ENCODE measurements at regions not wholly inside any gene's neighbourhood (a gene's known extent, or its start where the extent isn't known, plus 50 kb on each side); places are given as distances from the start of the nearest gene placed in this dataset.

DNA sequence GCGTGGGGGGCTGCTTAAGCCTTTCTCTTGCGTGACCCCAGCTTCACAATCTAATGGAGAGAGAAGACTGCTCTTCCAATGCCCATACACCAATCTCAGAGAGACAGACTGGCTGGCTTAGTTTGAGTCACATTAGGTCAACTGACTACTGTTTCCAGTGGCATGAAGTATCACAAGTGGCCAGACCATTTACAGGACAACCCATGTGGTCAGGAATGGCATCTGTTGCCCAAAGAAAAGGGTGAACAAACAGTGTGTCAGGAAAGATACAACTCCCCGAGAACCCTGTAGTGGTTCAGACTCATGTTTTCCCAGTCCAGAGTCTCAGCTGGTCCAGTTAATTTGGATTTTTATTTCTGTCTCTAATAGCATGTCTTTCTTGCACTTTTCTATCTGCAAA is 177.4 kb upstream of the IL12B start:
- no peak overlapping the region for H3K4me3 ChIP-seq
- DNase-seq, result no peak
- peak in 1 of 8 donors; percentile 4 for ATAC-seq
- H3K9me3 ChIP-seq, result no peaks in the 10 kb centered on the region
- 88 to 90% methylated on average over 3 of the region's 3 CpGs for WGBS, 2 donors
- H3K4me1 ChIP-seq, result peaks cover 0 to 64% (median 31%) of the 10 kb centered on the region in 9 donors
- H3K27me3 ChIP-seq, result no peaks in the 10 kb centered on the region
- H3K27ac ChIP-seq, result peak overlapping the region in 9 of 10 donors; percentile 60 to 86 (median 80)
- intact Hi-C loops (cut with DNase I), result loop anchor here in 6 of 10 donors (2.0 to 5.0 kb wide), 3 partner anchors 55 to 61 kb away; no protein-coding TSS in a partner anchor
- H3K36me3 ChIP-seq, result no peaks in the 10 kb centered on the region
- TF ChIP-seq, protein P1, sequence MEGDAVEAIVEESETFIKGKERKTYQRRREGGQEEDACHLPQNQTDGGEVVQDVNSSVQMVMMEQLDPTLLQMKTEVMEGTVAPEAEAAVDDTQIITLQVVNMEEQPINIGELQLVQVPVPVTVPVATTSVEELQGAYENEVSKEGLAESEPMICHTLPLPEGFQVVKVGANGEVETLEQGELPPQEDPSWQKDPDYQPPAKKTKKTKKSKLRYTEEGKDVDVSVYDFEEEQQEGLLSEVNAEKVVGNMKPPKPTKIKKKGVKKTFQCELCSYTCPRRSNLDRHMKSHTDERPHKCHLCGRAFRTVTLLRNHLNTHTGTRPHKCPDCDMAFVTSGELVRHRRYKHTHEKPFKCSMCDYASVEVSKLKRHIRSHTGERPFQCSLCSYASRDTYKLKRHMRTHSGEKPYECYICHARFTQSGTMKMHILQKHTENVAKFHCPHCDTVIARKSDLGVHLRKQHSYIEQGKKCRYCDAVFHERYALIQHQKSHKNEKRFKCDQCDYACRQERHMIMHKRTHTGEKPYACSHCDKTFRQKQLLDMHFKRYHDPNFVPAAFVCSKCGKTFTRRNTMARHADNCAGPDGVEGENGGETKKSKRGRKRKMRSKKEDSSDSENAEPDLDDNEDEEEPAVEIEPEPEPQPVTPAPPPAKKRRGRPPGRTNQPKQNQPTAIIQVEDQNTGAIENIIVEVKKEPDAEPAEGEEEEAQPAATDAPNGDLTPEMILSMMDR (IDR thresholded peaks at IDR 0.05), result no peak

- peak in 5 of 8 donors; percentile 21 to 62 (median 39) for ATAC-seq
Observed at GRCh38 chr5:159508344-159508743, 178.1 kb upstream of the IL12B start.

DNA sequence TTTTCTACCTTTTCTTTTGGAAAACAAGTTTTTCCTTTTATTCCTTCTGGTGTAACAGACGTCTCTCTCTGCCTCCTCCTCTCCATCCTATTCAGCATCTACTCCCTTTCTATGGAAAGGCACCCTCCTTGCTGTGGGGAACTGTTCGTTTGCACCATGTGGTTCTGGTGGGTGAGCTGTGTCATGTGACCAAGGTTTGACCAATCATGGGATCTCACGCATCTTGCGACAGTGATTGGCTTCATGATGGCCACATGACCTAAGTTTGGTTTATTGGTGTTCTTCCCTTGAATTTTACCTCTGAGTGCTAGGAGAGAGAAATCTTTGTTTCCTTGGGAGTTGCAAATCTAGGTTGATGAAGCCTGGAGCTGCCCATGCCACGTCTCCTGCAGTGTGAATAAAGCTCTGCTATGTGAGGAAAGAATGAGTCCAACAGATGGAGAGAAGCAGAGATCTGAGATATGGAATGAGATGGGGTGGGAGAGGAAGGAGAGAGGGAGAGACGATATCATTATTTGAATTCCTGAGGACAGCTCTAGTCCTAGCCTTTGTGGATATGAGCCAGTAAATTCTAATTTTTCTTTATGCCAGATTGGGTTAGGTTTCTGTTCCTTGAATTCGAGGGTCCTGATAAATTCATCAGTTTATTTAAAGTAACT is 178.8 kb upstream of the IL12B start:
- H3K27me3 ChIP-seq, result no peaks in the 10 kb centered on the region
- intact Hi-C loops (cut with DNase I), result loop anchor here in 6 of 10 donors (1.0 to 5.0 kb wide), 3 partner anchors 57 to 58 kb away; no protein-coding TSS in a partner anchor
- H3K9me3 ChIP-seq, result no peaks in the 10 kb centered on the region
- ATAC-seq, result no peak
- no peak for DNase-seq
- no peak overlapping the region for H3K4me3 ChIP-seq
- H3K27ac ChIP-seq, result peak overlapping the region; percentile 60 to 86 (median 80)
- 66 to 69% methylated on average over 7 of the region's 7 CpGs for WGBS, 2 donors
- peaks cover 0 to 64% (median 31%) of the 10 kb centered on the region in 9 donors for H3K4me1 ChIP-seq
- H3K36me3 ChIP-seq, result no peaks in the 10 kb centered on the region
- TF ChIP-seq, protein P1 (IDR thresholded peaks at IDR 0.05), result no peak

More at GRCh38 chr5:159508344-159508743, 178.1 kb upstream of the IL12B start:
- peaks cover 0 to 64% (median 31%) of the 10 kb centered on the region in 9 donors for H3K4me1 ChIP-seq
- no peak overlapping the region for H3K4me3 ChIP-seq
- intact Hi-C loops (cut with DNase I), result loop anchor here in 5 of 10 donors (2.0 to 5.0 kb wide), 2 partner anchors 56 to 58 kb away; no protein-coding TSS in a partner anchor
- TF ChIP-seq, protein P1 (IDR thresholded peaks at IDR 0.05), result no peak
- H3K27ac ChIP-seq, result peak overlapping the region; percentile 60 to 86 (median 80)
- DNase-seq, result peak in 1 of 2 donors; percentile 9
- no peaks in the 10 kb centered on the region for H3K27me3 ChIP-seq
- 37 to 56% methylated on average over 5 of the region's 5 CpGs for WGBS, 2 donors
- H3K9me3 ChIP-seq, result no peaks in the 10 kb centered on the region
- H3K36me3 ChIP-seq, result no peaks in the 10 kb centered on the region

- intact Hi-C loops (cut with DNase I), result loop anchor here in 5 of 10 donors (5.0 to 10.0 kb wide), 5 partner anchors 145 to 475 kb away; partner anchors contain the start of gene ADRA1B (in 3 of the 5)
Observed at GRCh38 chr5:159510282-159510681, 180.0 kb upstream of the IL12B start.

More at GRCh38 chr5:159510282-159510681, 180.0 kb upstream of the IL12B start:
- Histone ChIP-seq H3K4me1 (peaks cover 0 to 52% (median 21%) of the 10 kb centered on the region in 9 donors), H3K27me3 (no peaks in the 10 kb centered on the region), H3K27ac (peak overlapping the region; percentile 56 to 86 (median 80)), H3K36me3 (no peaks in the 10 kb centered on the region), H3K9me3 (no peaks in the 10 kb centered on the region), H3K4me3 (no peak overlapping the region)
- WGBS, 2 donors, result 31 to 37% methylated on average over 3 of the region's 3 CpGs
- ATAC-seq (peak; percentile 90 to 98 (median 94)), DNase-seq (peak; percentile 71 to 83)
- TF ChIP-seq, protein P1 (IDR thresholded peaks at IDR 0.05), result peak in 2 of 9 donors; percentile 22 to 33

Measured in heart right ventricle (tissue), 16 donors.